Stomach (tissue), 4 donors: ENCODE measurements at regions not wholly inside any gene's neighbourhood (a gene's known extent, or its start where the extent isn't known, plus 50 kb on each side); places are given as distances from the start of the nearest gene placed in this dataset.

ENCODE experiments used
- CTCF ChIP-seq, 7 experiments: fragments of 450-650 bp in 4 of 7; fragments of 200-600 bp in 3 of 7; sonication (generic) in 3 of 7; IDR thresholded peaks; one replicate each; pipeline ENCODE4 v1.5.1; 2016 to 2019; ENCODE audit warnings: antibody characterized with exemption in 7 of 7, control low read depth in 2 of 7, mild to moderate bottlenecking in 1 of 7
- POLR2A ChIP-seq, 4 donors: fragments of 450-650 bp; IDR thresholded peaks; one replicate each; pipeline ENCODE4 v1.6.1; 2016; ENCODE audit warnings: antibody characterized with exemption in 4 of 4, control low read depth in 2 of 4, mild to moderate bottlenecking in 1 of 4, moderate library complexity in 1 of 4

DNA sequence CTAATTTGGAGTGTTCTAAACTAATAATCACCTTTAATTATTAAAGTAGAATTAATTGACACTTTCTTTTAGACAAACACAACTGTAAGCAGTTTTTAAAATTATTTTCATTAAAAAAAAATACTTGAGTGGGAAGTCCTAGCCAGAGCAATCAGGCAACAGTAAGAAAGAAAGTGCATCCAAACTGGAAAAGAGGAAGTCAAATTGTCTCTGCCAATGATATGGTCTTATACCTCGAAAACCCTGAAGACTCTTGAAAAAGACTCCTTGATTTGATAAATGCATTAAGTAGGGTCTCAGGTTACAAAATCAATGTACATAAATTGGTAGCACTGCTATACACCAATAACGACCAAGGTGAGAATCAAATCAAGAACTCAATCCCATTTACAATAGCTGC is 83.0 kb upstream of the GADD45A start:
- TF ChIP-seq CTCF (IDR thresholded peaks at IDR 0.05) (no peak), POLR2A (IDR thresholded peaks at IDR 0.05) (no peak)
